ENCODE measurements at regions not wholly inside any gene's neighbourhood (a gene's known extent, or its start where the extent isn't known, plus 50 kb on each side); places are given as distances from the start of the nearest gene placed in this dataset.

- TF ChIP-seq, protein P1, sequence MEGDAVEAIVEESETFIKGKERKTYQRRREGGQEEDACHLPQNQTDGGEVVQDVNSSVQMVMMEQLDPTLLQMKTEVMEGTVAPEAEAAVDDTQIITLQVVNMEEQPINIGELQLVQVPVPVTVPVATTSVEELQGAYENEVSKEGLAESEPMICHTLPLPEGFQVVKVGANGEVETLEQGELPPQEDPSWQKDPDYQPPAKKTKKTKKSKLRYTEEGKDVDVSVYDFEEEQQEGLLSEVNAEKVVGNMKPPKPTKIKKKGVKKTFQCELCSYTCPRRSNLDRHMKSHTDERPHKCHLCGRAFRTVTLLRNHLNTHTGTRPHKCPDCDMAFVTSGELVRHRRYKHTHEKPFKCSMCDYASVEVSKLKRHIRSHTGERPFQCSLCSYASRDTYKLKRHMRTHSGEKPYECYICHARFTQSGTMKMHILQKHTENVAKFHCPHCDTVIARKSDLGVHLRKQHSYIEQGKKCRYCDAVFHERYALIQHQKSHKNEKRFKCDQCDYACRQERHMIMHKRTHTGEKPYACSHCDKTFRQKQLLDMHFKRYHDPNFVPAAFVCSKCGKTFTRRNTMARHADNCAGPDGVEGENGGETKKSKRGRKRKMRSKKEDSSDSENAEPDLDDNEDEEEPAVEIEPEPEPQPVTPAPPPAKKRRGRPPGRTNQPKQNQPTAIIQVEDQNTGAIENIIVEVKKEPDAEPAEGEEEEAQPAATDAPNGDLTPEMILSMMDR (conservative IDR thresholded peaks at IDR 0.05; ENCODE audit: low read depth in 2 of 2): no peak
- TF ChIP-seq, protein P2, sequence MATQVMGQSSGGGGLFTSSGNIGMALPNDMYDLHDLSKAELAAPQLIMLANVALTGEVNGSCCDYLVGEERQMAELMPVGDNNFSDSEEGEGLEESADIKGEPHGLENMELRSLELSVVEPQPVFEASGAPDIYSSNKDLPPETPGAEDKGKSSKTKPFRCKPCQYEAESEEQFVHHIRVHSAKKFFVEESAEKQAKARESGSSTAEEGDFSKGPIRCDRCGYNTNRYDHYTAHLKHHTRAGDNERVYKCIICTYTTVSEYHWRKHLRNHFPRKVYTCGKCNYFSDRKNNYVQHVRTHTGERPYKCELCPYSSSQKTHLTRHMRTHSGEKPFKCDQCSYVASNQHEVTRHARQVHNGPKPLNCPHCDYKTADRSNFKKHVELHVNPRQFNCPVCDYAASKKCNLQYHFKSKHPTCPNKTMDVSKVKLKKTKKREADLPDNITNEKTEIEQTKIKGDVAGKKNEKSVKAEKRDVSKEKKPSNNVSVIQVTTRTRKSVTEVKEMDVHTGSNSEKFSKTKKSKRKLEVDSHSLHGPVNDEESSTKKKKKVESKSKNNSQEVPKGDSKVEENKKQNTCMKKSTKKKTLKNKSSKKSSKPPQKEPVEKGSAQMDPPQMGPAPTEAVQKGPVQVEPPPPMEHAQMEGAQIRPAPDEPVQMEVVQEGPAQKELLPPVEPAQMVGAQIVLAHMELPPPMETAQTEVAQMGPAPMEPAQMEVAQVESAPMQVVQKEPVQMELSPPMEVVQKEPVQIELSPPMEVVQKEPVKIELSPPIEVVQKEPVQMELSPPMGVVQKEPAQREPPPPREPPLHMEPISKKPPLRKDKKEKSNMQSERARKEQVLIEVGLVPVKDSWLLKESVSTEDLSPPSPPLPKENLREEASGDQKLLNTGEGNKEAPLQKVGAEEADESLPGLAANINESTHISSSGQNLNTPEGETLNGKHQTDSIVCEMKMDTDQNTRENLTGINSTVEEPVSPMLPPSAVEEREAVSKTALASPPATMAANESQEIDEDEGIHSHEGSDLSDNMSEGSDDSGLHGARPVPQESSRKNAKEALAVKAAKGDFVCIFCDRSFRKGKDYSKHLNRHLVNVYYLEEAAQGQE (IDR thresholded peaks at IDR 0.05; ENCODE audit: unreplicated experiment): no peak
- TF ChIP-seq EZH2 (IDR thresholded peaks at IDR 0.05; ENCODE audit: low read depth, unreplicated experiment) (no peak), POLR2AphosphoS5 (IDR thresholded peaks at IDR 0.05; ENCODE audit: low read depth) (no peak), STAT1 (IDR thresholded peaks at IDR 0.05; ENCODE audit: unreplicated experiment) (no peak), EZH2phosphoT487 (IDR thresholded peaks at IDR 0.05; ENCODE audit: unreplicated experiment) (no peak), ZNF331 (CRISPR knock-in tag; IDR thresholded peaks at IDR 0.05; ENCODE audit: low read depth) (no peak), NANOG (IDR thresholded peaks at IDR 0.05; ENCODE audit: borderline replicate concordance) (no peak), CREB1 (CRISPR knock-in tag; IDR thresholded peaks at IDR 0.05; ENCODE audit: low read depth) (no peak), JUNB (IDR thresholded peaks at IDR 0.05; ENCODE audit: unreplicated experiment) (no peak)
- TF ChIP-seq, protein P3, sequence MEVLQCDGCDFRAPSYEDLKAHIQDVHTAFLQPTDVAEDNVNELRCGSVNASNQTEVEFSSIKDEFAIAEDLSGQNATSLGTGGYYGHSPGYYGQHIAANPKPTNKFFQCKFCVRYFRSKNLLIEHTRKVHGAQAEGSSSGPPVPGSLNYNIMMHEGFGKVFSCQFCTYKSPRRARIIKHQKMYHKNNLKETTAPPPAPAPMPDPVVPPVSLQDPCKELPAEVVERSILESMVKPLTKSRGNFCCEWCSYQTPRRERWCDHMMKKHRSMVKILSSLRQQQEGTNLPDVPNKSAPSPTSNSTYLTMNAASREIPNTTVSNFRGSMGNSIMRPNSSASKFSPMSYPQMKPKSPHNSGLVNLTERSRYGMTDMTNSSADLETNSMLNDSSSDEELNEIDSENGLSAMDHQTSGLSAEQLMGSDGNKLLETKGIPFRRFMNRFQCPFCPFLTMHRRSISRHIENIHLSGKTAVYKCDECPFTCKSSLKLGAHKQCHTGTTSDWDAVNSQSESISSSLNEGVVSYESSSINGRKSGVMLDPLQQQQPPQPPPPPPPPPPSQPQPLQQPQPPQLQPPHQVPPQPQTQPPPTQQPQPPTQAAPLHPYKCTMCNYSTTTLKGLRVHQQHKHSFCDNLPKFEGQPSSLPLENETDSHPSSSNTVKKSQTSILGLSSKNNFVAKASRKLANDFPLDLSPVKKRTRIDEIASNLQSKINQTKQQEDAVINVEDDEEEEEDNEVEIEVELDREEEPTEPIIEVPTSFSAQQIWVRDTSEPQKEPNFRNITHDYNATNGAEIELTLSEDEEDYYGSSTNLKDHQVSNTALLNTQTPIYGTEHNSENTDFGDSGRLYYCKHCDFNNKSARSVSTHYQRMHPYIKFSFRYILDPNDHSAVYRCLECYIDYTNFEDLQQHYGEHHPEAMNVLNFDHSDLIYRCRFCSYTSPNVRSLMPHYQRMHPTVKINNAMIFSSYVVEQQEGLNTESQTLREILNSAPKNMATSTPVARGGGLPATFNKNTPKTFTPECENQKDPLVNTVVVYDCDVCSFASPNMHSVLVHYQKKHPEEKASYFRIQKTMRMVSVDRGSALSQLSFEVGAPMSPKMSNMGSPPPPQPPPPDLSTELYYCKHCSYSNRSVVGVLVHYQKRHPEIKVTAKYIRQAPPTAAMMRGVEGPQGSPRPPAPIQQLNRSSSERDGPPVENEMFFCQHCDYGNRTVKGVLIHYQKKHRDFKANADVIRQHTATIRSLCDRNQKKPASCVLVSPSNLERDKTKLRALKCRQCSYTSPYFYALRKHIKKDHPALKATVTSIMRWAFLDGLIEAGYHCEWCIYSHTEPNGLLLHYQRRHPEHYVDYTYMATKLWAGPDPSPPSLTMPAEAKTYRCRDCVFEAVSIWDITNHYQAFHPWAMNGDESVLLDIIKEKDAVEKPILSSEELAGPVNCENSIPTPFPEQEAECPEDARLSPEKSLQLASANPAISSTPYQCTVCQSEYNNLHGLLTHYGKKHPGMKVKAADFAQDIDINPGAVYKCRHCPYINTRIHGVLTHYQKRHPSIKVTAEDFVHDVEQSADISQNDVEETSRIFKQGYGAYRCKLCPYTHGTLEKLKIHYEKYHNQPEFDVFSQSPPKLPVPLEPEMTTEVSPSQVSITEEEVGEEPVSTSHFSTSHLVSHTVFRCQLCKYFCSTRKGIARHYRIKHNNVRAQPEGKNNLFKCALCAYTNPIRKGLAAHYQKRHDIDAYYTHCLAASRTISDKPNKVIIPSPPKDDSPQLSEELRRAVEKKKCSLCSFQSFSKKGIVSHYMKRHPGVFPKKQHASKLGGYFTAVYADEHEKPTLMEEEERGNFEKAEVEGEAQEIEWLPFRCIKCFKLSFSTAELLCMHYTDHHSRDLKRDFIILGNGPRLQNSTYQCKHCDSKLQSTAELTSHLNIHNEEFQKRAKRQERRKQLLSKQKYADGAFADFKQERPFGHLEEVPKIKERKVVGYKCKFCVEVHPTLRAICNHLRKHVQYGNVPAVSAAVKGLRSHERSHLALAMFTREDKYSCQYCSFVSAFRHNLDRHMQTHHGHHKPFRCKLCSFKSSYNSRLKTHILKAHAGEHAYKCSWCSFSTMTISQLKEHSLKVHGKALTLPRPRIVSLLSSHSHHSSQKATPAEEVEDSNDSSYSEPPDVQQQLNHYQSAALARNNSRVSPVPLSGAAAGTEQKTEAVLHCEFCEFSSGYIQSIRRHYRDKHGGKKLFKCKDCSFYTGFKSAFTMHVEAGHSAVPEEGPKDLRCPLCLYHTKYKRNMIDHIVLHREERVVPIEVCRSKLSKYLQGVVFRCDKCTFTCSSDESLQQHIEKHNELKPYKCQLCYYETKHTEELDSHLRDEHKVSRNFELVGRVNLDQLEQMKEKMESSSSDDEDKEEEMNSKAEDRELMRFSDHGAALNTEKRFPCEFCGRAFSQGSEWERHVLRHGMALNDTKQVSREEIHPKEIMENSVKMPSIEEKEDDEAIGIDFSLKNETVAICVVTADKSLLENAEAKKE (CRISPR knock-in tag; IDR thresholded peaks at IDR 0.05): no peak
These were observed 416.2 kb upstream of the PRKX start for GRCh38 chrX:4129626-4130025.
